Kidney (tissue), 13 donors: ENCODE measurements at regions not wholly inside any gene's neighbourhood (a gene's known extent, or its start where the extent isn't known, plus 50 kb on each side); places are given as distances from the start of the nearest gene placed in this dataset.

ENCODE experiments used
- DNase-seq, 5 donors: peaks; one replicate each; pipeline ENCODE4 v3.0.0-alpha.2; 2013 to 2020
- FAIRE-seq: peaks from 2 replicates; lab custom pipeline; 2012; peaks lifted over from hg19 to GRCh38; lab: Jason Lieb, UNC
- H3K27ac ChIP-seq, 2 donors: one replicate each; pipeline ENCODE4 v1.7.0; 2013; ENCODE audit warnings: low read depth in 2 of 2, low read length in 2 of 2, inconsistent platforms in 1 of 2
- H3K27me3 ChIP-seq: one replicate; pipeline ENCODE4 v1.7.1; 2013; ENCODE audit warnings: low read length, inconsistent platforms; ENCODE audit not compliant: control insufficient read depth, insufficient read depth
- H3K36me3 ChIP-seq, 3 donors: one replicate each; pipeline versions ENCODE4 v1.7.0 to v1.7.1; 2013; ENCODE audit warnings: low read length in 3 of 3, control low read depth in 1 of 3, inconsistent platforms in 1 of 3; ENCODE audit not compliant: insufficient read depth in 3 of 3, control insufficient read depth in 2 of 3
- H3K4me1 ChIP-seq, 3 donors: one replicate each; pipeline versions ENCODE4 v1.7.0 to v1.7.1; 2013; ENCODE audit warnings: low read length in 3 of 3, inconsistent platforms in 1 of 3, low read depth in 1 of 3; ENCODE audit not compliant: control insufficient read depth in 2 of 3, insufficient read depth in 2 of 3
- H3K4me3 ChIP-seq, 3 donors: one replicate each; pipeline versions ENCODE4 v1.7.0 to v1.8.1; 2013; ENCODE audit warnings: low read length in 3 of 3, control low read depth in 1 of 3, inconsistent platforms in 1 of 3
- H3K9ac ChIP-seq, 3 donors: one replicate each; pipeline versions ENCODE4 v1.7.0 to v1.7.1; 2013; ENCODE audit warnings: low read length in 3 of 3, control low read depth in 1 of 3, inconsistent platforms in 1 of 3
- H3K9me3 ChIP-seq, 3 donors: one replicate each; pipeline versions ENCODE4 v1.7.0 to v1.7.1; 2013; ENCODE audit warnings: low read length in 3 of 3, control low read depth in 1 of 3, inconsistent platforms in 1 of 3; ENCODE audit not compliant: control insufficient read depth in 2 of 3, insufficient read depth in 1 of 3
- CTCF ChIP-seq: IDR thresholded peaks from 3 replicates; pipeline ENCODE4 v1.5.1; 2012; ENCODE audit warnings: mild to moderate bottlenecking, moderate library complexity, borderline replicate concordance; ENCODE audit not compliant: insufficient read depth; ENCODE audit errors: extremely low read depth
- intact Hi-C: fragments of 100-400 bp; cut with DNase I; formaldehyde crosslinking; loops from one replicate; pipeline ENCODE4 v1.11.1; 2022
- donor health status: control.
- donor health status: control.
- donor health status: control.
- donor health status: control.
- donor health status: control.
- donor health status: DM: yes; HTN: yes; CAD: no.
- donor health status: Normal renal cell carcinoma (clear cell type).

GRCh38 chr12:115155665-115156645 lies 472.0 kb upstream of the TBX3 start:
- Histone ChIP-seq H3K27ac (no peak overlapping the region), H3K9me3 (no peaks in the 10 kb centered on the region), H3K4me1 (no peaks in the 10 kb centered on the region), H3K27me3 (no peaks in the 10 kb centered on the region), H3K9ac (no peak overlapping the region), H3K4me3 (no peak overlapping the region), H3K36me3 (no peaks in the 10 kb centered on the region)
- DNase-seq = no peak
- intact Hi-C loops = no loop called here
- no peak for TF ChIP-seq CTCF
- no peak for FAIRE-seq

- H3K27ac ChIP-seq = no peak overlapping the region
- H3K27me3 ChIP-seq = no peaks in the 10 kb centered on the region
- H3K4me1 ChIP-seq = no peaks in the 10 kb centered on the region
- TF ChIP-seq CTCF = no peak
- intact Hi-C loops = no loop called here
- no peak overlapping the region for H3K9ac ChIP-seq
- DNase-seq = no peak
- no peak for FAIRE-seq
- H3K36me3 ChIP-seq = no peaks in the 10 kb centered on the region
- H3K9me3 ChIP-seq = no peaks in the 10 kb centered on the region
- H3K4me3 ChIP-seq = no peak overlapping the region
Measured at GRCh38 chr12:115149685-115150378, 465.9 kb upstream of the TBX3 start.

GRCh38 chr12:115149279-115149678 lies 465.3 kb upstream of the TBX3 start:
- intact Hi-C loops = no loop called here
- Histone ChIP-seq H3K27ac (no peak overlapping the region), H3K4me1 (no peaks in the 10 kb centered on the region), H3K36me3 (no peaks in the 10 kb centered on the region), H3K27me3 (no peaks in the 10 kb centered on the region), H3K9ac (no peak overlapping the region), H3K9me3 (no peaks in the 10 kb centered on the region), H3K4me3 (no peak overlapping the region)
- no peak for DNase-seq
- FAIRE-seq = no peak
- no peak for TF ChIP-seq CTCF
